Endothelial cell (in vitro differentiated cells): ENCODE measurements at regions not wholly inside any gene's neighbourhood (a gene's known extent, or its start where the extent isn't known, plus 50 kb on each side); places are given as distances from the start of the nearest gene placed in this dataset.

Experiments used
- DNase-seq: peaks from one replicate; pipeline ENCODE4 v3.0.0; 2021; ENCODE audit warnings: low spot score
- H3K27ac Mint-ChIP-seq: one replicate; pipeline ENCODE4 v1.8.0; 2021; ENCODE audit warnings: mixed read lengths, inconsistent platforms; ENCODE audit not compliant: unreplicated experiment
- H3K27me3 Mint-ChIP-seq: one replicate; pipeline ENCODE4 v1.8.0; 2021; ENCODE audit warnings: mild to moderate bottlenecking, moderate library complexity, mixed read lengths, inconsistent platforms; ENCODE audit not compliant: unreplicated experiment
- H3K36me3 Mint-ChIP-seq: one replicate; pipeline ENCODE4 v1.8.0; 2021; ENCODE audit warnings: mild to moderate bottlenecking, low read depth, mixed read lengths, inconsistent platforms; ENCODE audit not compliant: unreplicated experiment
- H3K4me1 Mint-ChIP-seq: one replicate; pipeline ENCODE4 v1.8.0; 2021; ENCODE audit warnings: mild to moderate bottlenecking, mixed read lengths, inconsistent platforms; ENCODE audit not compliant: unreplicated experiment
- H3K4me3 Mint-ChIP-seq: one replicate; pipeline ENCODE4 v1.8.0; 2021; ENCODE audit warnings: mild to moderate bottlenecking, mixed read lengths, inconsistent platforms; ENCODE audit not compliant: unreplicated experiment
- H3K9me3 Mint-ChIP-seq: one replicate; pipeline ENCODE4 v1.8.0; 2021; ENCODE audit warnings: mixed read lengths, inconsistent platforms; ENCODE audit not compliant: unreplicated experiment
- TF ChIP-seq, protein P1 (sequence below): fragments of 200-600 bp; sonication (generic); IDR thresholded peaks from one replicate; pipeline ENCODE4 v1.5.0; 2021; ENCODE audit warnings: antibody characterized with exemption; ENCODE audit not compliant: unreplicated experiment

DNA sequence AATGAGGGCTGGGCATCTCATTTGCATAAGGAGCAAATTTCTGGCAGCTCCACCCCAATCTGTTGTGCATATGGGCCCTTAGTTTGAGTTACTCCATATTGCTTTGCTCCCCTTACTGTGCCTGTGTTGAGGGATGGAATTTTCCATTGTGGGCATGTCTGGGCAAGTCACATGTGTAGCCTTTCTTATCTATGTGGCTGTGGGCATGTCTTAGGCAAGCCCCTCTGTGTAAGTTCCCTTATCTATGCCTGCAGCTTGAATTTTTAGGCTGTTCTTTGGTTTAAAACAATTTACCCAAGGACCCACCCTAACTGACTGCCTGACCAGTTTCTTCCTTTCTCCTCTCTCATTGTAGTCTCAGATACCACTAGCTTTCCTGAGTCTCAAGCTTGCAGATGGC is 405.7 kb upstream of the NCAM2 start:
- Mint-ChIP-seq H3K27ac (no peak overlapping the region), H3K4me1 (no peaks in the 10 kb centered on the region)
- DNase-seq: no peak

GRCh38 chr21:20603236-20603635 is 395.0 kb upstream of the NCAM2 start:
- Mint-ChIP-seq H3K27me3 (no peaks in the 10 kb centered on the region), H3K9me3 (no peaks in the 10 kb centered on the region), H3K4me3 (no peak overlapping the region), H3K36me3 (no peaks in the 10 kb centered on the region), H3K4me1 (no peaks in the 10 kb centered on the region), H3K27ac (no peak overlapping the region)
- no peak for DNase-seq
- TF ChIP-seq, protein P1, sequence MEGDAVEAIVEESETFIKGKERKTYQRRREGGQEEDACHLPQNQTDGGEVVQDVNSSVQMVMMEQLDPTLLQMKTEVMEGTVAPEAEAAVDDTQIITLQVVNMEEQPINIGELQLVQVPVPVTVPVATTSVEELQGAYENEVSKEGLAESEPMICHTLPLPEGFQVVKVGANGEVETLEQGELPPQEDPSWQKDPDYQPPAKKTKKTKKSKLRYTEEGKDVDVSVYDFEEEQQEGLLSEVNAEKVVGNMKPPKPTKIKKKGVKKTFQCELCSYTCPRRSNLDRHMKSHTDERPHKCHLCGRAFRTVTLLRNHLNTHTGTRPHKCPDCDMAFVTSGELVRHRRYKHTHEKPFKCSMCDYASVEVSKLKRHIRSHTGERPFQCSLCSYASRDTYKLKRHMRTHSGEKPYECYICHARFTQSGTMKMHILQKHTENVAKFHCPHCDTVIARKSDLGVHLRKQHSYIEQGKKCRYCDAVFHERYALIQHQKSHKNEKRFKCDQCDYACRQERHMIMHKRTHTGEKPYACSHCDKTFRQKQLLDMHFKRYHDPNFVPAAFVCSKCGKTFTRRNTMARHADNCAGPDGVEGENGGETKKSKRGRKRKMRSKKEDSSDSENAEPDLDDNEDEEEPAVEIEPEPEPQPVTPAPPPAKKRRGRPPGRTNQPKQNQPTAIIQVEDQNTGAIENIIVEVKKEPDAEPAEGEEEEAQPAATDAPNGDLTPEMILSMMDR: no peak

More for the DNA sequence above, 405.7 kb upstream of the NCAM2 start:
- TF ChIP-seq, protein P1: no peak
- H3K9me3 Mint-ChIP-seq: no peaks in the 10 kb centered on the region
- H3K27me3 Mint-ChIP-seq: peaks cover 1% of the 10 kb centered on the region
- no peak overlapping the region for H3K4me3 Mint-ChIP-seq
- H3K36me3 Mint-ChIP-seq: no peaks in the 10 kb centered on the region

DNA sequence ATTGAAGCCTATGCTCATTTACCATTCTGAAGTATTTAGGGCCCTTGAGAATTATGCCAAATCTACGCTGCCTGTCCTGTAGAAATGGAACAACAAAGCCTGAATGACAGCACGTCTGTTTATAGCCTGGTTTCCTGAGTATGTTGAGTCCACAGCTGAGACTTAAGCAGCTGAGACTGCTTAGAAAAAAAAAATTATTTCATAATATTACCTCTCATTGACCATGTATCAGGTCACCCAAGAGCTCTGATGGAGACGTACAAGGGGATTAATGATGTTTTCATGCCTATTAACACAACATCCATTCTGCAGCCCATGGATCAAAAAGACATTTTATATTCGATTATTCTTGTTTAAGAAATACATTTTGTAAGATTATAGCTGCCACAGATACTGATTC is 387.2 kb upstream of the NCAM2 start:
- no peak overlapping the region for H3K27ac Mint-ChIP-seq
- H3K27me3 Mint-ChIP-seq: no peaks in the 10 kb centered on the region
- no peak for DNase-seq
- no peak overlapping the region for H3K4me3 Mint-ChIP-seq
- TF ChIP-seq, protein P1: no peak
- H3K36me3 Mint-ChIP-seq: no peaks in the 10 kb centered on the region
- H3K9me3 Mint-ChIP-seq: no peaks in the 10 kb centered on the region
- no peaks in the 10 kb centered on the region for H3K4me1 Mint-ChIP-seq

- H3K9me3 Mint-ChIP-seq: no peaks in the 10 kb centered on the region
- H3K4me3 Mint-ChIP-seq: no peak overlapping the region
- H3K4me1 Mint-ChIP-seq: no peaks in the 10 kb centered on the region
- no peak for DNase-seq
- H3K27ac Mint-ChIP-seq: no peak overlapping the region
- no peaks in the 10 kb centered on the region for H3K36me3 Mint-ChIP-seq
- no peaks in the 10 kb centered on the region for H3K27me3 Mint-ChIP-seq
- TF ChIP-seq, protein P1: no peak
Measured at GRCh38 chr21:20613654-20614053, 384.6 kb upstream of the NCAM2 start.

DNA sequence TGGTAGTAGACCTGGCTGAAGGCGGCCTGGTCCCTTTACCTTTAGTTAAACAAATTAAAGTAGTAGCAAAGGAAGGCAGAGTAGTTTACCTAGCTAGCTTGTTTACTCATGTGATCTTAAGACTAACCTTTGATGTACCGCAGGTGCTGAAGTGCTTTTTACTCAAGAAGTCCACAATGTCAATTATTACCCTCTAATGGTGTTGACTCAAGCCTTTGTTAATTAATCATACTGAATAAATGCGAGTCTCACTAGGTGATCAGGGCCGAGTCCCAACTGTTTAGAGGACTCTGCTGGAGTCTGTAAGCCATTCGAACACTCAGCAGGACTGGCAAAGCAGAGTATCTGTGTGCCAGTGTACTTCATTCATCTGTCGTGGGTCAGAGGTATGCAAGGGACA is 381.1 kb upstream of the NCAM2 start:
- Mint-ChIP-seq H3K4me3 (no peak overlapping the region), H3K9me3 (no peaks in the 10 kb centered on the region), H3K36me3 (no peaks in the 10 kb centered on the region), H3K27me3 (peaks cover 1% of the 10 kb centered on the region), H3K4me1 (no peaks in the 10 kb centered on the region), H3K27ac (no peak overlapping the region)
- TF ChIP-seq, protein P1: no peak
- DNase-seq: no peak
